ENCODE measurements at regions not wholly inside any gene's neighbourhood (a gene's known extent, or its start where the extent isn't known, plus 50 kb on each side); places are given as distances from the start of the nearest gene placed in this dataset.

DNA sequence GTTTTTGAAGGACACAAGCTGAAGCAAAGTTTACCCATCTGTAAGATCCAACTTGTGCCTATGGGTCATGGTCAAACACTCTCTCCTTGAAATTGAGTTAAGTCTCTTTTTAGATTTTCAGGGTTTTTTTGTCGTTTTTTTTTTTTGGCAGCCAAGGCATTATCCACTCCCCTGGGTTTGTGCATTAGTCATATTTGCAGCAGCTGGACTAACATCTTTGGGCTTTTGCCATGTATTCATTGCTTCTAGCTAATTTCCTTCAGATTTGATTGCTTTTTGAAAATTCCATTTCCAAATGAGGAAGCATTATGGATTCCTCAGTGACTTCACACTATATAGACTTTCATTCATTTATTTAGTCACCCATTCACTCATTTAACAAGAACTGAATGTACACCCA is 80.3 kb upstream of the SRRM4 start:
- in situ Hi-C loops (cut with HindIII; ENCODE audit: low sequenced_read_pairs): no loop called here
- no peak for DNase-seq (ENCODE audit: low read depth)
- H3K4me3 ChIP-seq (ENCODE audit: low read depth, low read length): no peak overlapping the region
- TF ChIP-seq, protein P1, sequence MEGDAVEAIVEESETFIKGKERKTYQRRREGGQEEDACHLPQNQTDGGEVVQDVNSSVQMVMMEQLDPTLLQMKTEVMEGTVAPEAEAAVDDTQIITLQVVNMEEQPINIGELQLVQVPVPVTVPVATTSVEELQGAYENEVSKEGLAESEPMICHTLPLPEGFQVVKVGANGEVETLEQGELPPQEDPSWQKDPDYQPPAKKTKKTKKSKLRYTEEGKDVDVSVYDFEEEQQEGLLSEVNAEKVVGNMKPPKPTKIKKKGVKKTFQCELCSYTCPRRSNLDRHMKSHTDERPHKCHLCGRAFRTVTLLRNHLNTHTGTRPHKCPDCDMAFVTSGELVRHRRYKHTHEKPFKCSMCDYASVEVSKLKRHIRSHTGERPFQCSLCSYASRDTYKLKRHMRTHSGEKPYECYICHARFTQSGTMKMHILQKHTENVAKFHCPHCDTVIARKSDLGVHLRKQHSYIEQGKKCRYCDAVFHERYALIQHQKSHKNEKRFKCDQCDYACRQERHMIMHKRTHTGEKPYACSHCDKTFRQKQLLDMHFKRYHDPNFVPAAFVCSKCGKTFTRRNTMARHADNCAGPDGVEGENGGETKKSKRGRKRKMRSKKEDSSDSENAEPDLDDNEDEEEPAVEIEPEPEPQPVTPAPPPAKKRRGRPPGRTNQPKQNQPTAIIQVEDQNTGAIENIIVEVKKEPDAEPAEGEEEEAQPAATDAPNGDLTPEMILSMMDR (IDR thresholded peaks at IDR 0.05; ENCODE audit: low read depth, low read length, missing control alignments): no peak

- DNase-seq (ENCODE audit: low read depth): no peak
- TF ChIP-seq, protein P1 (IDR thresholded peaks at IDR 0.05; ENCODE audit: low read depth, low read length, missing control alignments): no peak
- no peak overlapping the region for H3K4me3 ChIP-seq (ENCODE audit: low read depth, low read length)
- in situ Hi-C loops (cut with HindIII; ENCODE audit: low sequenced_read_pairs): no loop called here
Measured at GRCh38 chr12:118908811-118909210, 72.5 kb upstream of the SRRM4 start.

- no peak for DNase-seq (ENCODE audit: low read depth)
- in situ Hi-C loops (cut with HindIII; ENCODE audit: low sequenced_read_pairs): no loop called here
- TF ChIP-seq, protein P1 (IDR thresholded peaks at IDR 0.05; ENCODE audit: low read depth, low read length, missing control alignments): no peak
Measured at GRCh38 chr12:118912697-118913270, 68.6 kb upstream of the SRRM4 start.

DNA sequence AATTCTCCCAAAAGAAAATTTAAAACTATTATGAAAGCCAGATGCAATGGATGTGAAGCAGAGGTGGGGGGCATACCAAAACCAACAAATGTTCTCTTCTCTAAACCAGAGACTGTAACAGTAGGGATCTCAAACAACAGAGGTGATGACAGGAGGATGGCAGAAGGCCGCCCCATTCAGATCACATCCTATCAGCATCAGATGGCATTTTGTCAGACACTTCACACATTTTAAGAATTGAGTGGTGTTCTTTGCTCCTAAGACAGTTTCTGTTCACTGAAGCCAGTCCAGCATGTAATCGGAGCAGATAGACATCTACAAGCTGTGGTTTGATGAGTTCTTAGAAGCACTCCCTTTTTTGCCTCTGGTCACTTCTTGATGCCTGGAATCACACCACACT is 59.6 kb upstream of the SRRM4 start:
- no peak overlapping the region for H3K4me3 ChIP-seq (ENCODE audit: low read depth, low read length)
- in situ Hi-C loops (cut with HindIII; ENCODE audit: low sequenced_read_pairs): no loop called here
- no peak for DNase-seq (ENCODE audit: low read depth)
- TF ChIP-seq, protein P1 (IDR thresholded peaks at IDR 0.05; ENCODE audit: low read depth, low read length, missing control alignments): no peak

More at GRCh38 chr12:118912697-118913270, 68.6 kb upstream of the SRRM4 start:
- H3K4me3 ChIP-seq (ENCODE audit: low read depth, low read length): no peak overlapping the region

GRCh38 chr12:118922405-118922804 is 58.9 kb upstream of the SRRM4 start:
- no peak overlapping the region for H3K4me3 ChIP-seq (ENCODE audit: low read depth, low read length)
- TF ChIP-seq, protein P1 (IDR thresholded peaks at IDR 0.05; ENCODE audit: low read depth, low read length, missing control alignments): no peak
- no peak for DNase-seq (ENCODE audit: low read depth)
- in situ Hi-C loops (cut with HindIII; ENCODE audit: low sequenced_read_pairs): no loop called here

DNA sequence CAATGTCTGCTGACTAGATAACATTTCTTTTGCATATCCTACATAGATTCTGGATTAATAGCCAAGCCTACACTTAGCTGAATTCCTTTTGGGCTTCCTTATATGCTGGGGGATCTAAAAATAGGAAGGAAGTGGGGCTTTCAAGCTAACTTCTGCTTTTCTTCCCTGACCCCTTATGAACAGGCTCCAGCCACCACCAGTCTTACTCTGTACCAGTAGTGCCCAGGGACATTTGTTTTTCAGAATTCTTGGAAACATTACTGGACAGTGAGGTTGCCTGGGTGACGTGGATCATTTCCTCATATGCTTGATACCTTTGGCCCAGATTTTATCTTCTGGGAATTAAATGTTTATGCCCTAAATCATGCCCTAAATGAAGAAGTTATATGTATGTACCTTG is 55.9 kb upstream of the SRRM4 start:
- TF ChIP-seq, protein P1 (IDR thresholded peaks at IDR 0.05; ENCODE audit: low read depth, low read length, missing control alignments): no peak
- H3K4me3 ChIP-seq (ENCODE audit: low read depth, low read length): no peak overlapping the region
- DNase-seq (ENCODE audit: low read depth): no peak
- in situ Hi-C loops (cut with HindIII; ENCODE audit: low sequenced_read_pairs): no loop called here

All from astrocyte of the cerebellum (primary cell).